ENCODE measurements at regions not wholly inside any gene's neighbourhood (a gene's known extent, or its start where the extent isn't known, plus 50 kb on each side); places are given as distances from the start of the nearest gene placed in this dataset.

GRCh38 chr12:91490667-91491311, 308.2 kb upstream of the DCN start:
- TF ChIP-seq CTCF (conservative IDR thresholded peaks at IDR 0.05) (no peak), ZFX (IDR thresholded peaks at IDR 0.05) (no peak)
- no peak overlapping the region for H3K27ac ChIP-seq

- no peak overlapping the region for H3K27ac ChIP-seq
- TF ChIP-seq ZFX (IDR thresholded peaks at IDR 0.05) (no peak), CTCF (conservative IDR thresholded peaks at IDR 0.05) (no peak)
These were observed 300.9 kb upstream of the DCN start for GRCh38 chr12:91483471-91483985.

GRCh38 chr12:91482231-91482630, 299.6 kb upstream of the DCN start:
- TF ChIP-seq ZFX (IDR thresholded peaks at IDR 0.05) (no peak), CTCF (conservative IDR thresholded peaks at IDR 0.05) (no peak)
- H3K27ac ChIP-seq = no peak overlapping the region

- TF ChIP-seq ZFX (IDR thresholded peaks at IDR 0.05) = no peak
- no peak for TF ChIP-seq CTCF (conservative IDR thresholded peaks at IDR 0.05)
- no peak overlapping the region for H3K27ac ChIP-seq
These were observed 295.9 kb upstream of the DCN start for GRCh38 chr12:91478500-91478899.

- no peak for TF ChIP-seq ZFX (IDR thresholded peaks at IDR 0.05)
- no peak for TF ChIP-seq CTCF (conservative IDR thresholded peaks at IDR 0.05)
- no peak overlapping the region for H3K27ac ChIP-seq
These were observed 285.1 kb upstream of the DCN start for GRCh38 chr12:91467686-91468085.

- no peak overlapping the region for H3K27ac ChIP-seq
- TF ChIP-seq CTCF (conservative IDR thresholded peaks at IDR 0.05) = no peak
- TF ChIP-seq ZFX (IDR thresholded peaks at IDR 0.05) = no peak
These were observed 278.4 kb upstream of the DCN start for GRCh38 chr12:91461061-91461460.

- no peak overlapping the region for H3K27ac ChIP-seq
- TF ChIP-seq ZFX (IDR thresholded peaks at IDR 0.05) (no peak), CTCF (conservative IDR thresholded peaks at IDR 0.05) (no peak)
These were observed 277.9 kb upstream of the DCN start for GRCh38 chr12:91460469-91460868.
